ENCODE measurements at regions not wholly inside any gene's neighbourhood (a gene's known extent, or its start where the extent isn't known, plus 50 kb on each side); places are given as distances from the start of the nearest gene placed in this dataset.

- TF ChIP-seq CTCF (IDR thresholded peaks at IDR 0.05; ENCODE audit: borderline replicate concordance, extremely low read depth, low read length, poor library complexity, severe bottlenecking) (no peak), EZH2 (IDR thresholded peaks at IDR 0.05; ENCODE audit: borderline replicate concordance, low read depth, low read length, severe bottlenecking) (no peak)
These were observed 142.1 kb downstream of the TRIB2 start for GRCh38 chr2:12858786-12859185.
